ENCODE measurements at regions not wholly inside any gene's neighbourhood (a gene's known extent, or its start where the extent isn't known, plus 50 kb on each side); places are given as distances from the start of the nearest gene placed in this dataset.

DNA sequence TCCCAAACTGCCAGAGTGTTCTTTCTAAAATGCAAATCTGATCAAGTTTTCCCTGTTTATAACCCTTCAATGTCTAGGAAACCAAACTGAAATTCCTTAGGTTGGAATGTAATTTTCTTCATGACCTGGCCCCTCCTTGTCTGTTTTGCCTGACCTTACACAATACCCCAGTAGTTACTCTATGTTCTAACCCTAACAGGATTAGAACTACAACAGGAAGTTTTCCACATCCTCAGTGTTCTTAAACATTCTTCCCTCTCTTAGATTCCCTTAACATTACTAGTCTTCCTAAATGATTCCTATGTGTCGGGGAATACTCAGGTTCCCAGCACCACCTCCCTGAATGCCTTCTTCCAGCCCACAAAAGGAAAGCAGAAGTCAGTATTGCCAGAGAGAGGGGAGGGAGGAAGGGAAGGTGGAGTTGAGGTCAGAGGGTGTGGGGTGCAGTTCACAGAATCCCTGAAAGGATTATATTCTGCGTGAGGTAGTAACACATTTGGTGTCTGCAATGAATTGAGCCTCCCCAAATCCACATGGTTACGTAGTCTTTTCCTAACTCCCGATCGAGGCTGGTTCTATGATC lies 72.6 kb downstream of the BBS10 start:
- TF ChIP-seq, protein P1, sequence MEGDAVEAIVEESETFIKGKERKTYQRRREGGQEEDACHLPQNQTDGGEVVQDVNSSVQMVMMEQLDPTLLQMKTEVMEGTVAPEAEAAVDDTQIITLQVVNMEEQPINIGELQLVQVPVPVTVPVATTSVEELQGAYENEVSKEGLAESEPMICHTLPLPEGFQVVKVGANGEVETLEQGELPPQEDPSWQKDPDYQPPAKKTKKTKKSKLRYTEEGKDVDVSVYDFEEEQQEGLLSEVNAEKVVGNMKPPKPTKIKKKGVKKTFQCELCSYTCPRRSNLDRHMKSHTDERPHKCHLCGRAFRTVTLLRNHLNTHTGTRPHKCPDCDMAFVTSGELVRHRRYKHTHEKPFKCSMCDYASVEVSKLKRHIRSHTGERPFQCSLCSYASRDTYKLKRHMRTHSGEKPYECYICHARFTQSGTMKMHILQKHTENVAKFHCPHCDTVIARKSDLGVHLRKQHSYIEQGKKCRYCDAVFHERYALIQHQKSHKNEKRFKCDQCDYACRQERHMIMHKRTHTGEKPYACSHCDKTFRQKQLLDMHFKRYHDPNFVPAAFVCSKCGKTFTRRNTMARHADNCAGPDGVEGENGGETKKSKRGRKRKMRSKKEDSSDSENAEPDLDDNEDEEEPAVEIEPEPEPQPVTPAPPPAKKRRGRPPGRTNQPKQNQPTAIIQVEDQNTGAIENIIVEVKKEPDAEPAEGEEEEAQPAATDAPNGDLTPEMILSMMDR (IDR thresholded peaks at IDR 0.05 in 4 of 5, conservative IDR thresholded peaks at IDR 0.05 in 1 of 5) = no peak
- no peak for TF ChIP-seq POLR2A (IDR thresholded peaks at IDR 0.05)

All from gastrocnemius medialis (tissue), 4 donors.